ENCODE measurements at regions not wholly inside any gene's neighbourhood (a gene's known extent, or its start where the extent isn't known, plus 50 kb on each side); places are given as distances from the start of the nearest gene placed in this dataset.

DNA sequence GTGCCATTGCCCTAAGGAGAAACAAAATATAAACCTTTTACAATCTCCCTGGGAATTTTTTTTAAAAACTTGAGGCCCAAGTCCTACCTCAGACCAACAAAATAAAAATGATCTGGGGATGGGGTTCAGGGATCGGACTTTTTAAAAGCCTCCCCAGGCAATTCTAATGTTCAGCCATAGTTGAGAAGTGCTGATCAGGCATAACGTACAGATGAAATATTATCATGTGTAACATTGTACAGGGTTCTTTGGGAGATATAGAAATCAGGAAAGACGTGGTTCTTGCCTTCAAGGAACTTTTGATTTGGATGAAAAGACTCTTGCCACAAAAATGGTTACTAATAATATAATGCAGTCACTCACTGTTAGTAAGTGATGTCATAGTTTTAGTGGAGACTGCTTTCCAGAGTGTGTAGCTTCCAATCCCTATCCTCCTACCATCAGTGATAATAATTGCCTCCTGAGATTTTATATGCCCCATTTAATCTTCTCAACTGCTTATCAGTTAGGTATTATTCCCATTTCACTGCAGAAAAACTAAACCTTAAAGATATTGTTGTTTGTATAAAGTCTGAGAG is 135.6 kb downstream of the BRMS1L start:
- FAIRE-seq (no peak), DNase-seq (ENCODE audit: low read depth, low spot score) (no peak)
- ChIA-PET CTCF (no interaction called here), POLR2A (no interaction called here)
- Histone ChIP-seq H3K4me3 (replicated peaks in 1 of 3; ENCODE audit: insufficient read depth in 1 of 3, low read depth in 1 of 3, low read length in 3 of 3) (no peak overlapping the region), H3K79me2 (ENCODE audit: control insufficient read depth, insufficient read depth, low read length) (no peaks in the 10 kb centered on the region), H3K27me3 (ENCODE audit: control insufficient read depth in 2 of 2, insufficient read depth in 2 of 2, low read length in 2 of 2) (no peaks in the 10 kb centered on the region), H3K9ac (replicated peaks; ENCODE audit: extremely low read depth, insufficient read depth, low read length) (no peak overlapping the region), H3K9me1 (replicated peaks; ENCODE audit: control insufficient read depth, extremely low read depth, insufficient read depth, low read length) (no peaks in the 10 kb centered on the region), H3K4me1 (ENCODE audit: control insufficient read depth, extremely low read depth, insufficient read depth, low read length) (no peaks in the 10 kb centered on the region), H3K36me3 (ENCODE audit: control insufficient read depth in 2 of 2, extremely low read depth in 1 of 2, insufficient read depth in 2 of 2, low read length in 2 of 2) (no peaks in the 10 kb centered on the region), H4K20me1 (replicated peaks; ENCODE audit: control insufficient read depth, extremely low read depth, insufficient read depth, low read length) (no peaks in the 10 kb centered on the region), H3K27ac (ENCODE audit: insufficient read depth, low read depth, low read length) (no peak overlapping the region), H3K9me3 (replicated peaks; ENCODE audit: control insufficient read depth, insufficient read depth, low read length) (no peaks in the 10 kb centered on the region), H3K4me2 (ENCODE audit: insufficient read depth, low read length) (no peak overlapping the region), H2AFZ (ENCODE audit: low read depth, low read length) (no peak overlapping the region)
- BruUV-seq (replicated peaks), result no TSS peak
- intact Hi-C loops (cut with micrococcal nuclease), result no loop called here
- dilution Hi-C loops (cut with MboI; ENCODE audit: extremely low pct_ligation_motif_present, low sequenced_read_pairs), result no loop called here
- TF ChIP-seq POLR2AphosphoS5 (IDR thresholded peaks at IDR 0.05; ENCODE audit: insufficient read depth, low read depth, low read length) (no peak), FOS (IDR thresholded peaks at IDR 0.05; ENCODE audit: borderline replicate concordance, insufficient read depth, low read length) (no peak), MYC (IDR thresholded peaks at IDR 0.05; ENCODE audit: low read depth, low read length) (no peak), CTCF (IDR thresholded peaks at IDR 0.05; ENCODE audit: extremely low read depth in 1 of 2, insufficient read depth in 1 of 2, low read depth in 1 of 2, low read length in 2 of 2) (no peak), POLR2A (IDR thresholded peaks at IDR 0.05; ENCODE audit: low read depth, low read length) (no peak), JUN (IDR thresholded peaks at IDR 0.05; ENCODE audit: borderline replicate concordance, insufficient read depth, insufficient read length, low read depth) (no peak), EZH2 (IDR thresholded peaks at IDR 0.05; ENCODE audit: borderline replicate concordance, low read depth, low read length, severe bottlenecking) (no peak), MAX (IDR thresholded peaks at IDR 0.05; ENCODE audit: insufficient read depth, insufficient read length) (no peak), GATA2 (IDR thresholded peaks at IDR 0.05; ENCODE audit: insufficient read depth, insufficient read length, low read depth, low read length) (no peak)

All from endothelial cell of umbilical vein (primary cell).